ENCODE measurements at regions not wholly inside any gene's neighbourhood (a gene's known extent, or its start where the extent isn't known, plus 50 kb on each side); places are given as distances from the start of the nearest gene placed in this dataset.

DNA sequence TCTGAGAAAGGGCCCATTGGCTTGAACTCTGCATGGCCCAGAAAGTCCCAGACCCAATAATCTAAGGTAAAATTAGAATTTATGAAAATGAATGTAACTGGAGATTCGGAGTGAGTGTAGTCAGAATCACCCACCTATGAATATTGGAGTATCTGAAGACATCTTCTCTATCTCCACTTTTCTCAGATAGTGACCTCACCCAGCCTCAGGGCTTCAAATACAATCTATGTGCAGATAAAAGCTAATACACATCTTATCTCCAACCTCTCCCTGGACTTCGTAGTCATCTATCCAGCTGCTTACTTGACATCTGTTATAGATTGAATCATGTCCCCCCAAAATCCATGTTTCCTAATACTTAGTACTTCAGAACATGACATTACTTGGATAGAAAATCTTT, 263.2 kb downstream of the RAD51AP2 start:
- TF ChIP-seq, protein P1, sequence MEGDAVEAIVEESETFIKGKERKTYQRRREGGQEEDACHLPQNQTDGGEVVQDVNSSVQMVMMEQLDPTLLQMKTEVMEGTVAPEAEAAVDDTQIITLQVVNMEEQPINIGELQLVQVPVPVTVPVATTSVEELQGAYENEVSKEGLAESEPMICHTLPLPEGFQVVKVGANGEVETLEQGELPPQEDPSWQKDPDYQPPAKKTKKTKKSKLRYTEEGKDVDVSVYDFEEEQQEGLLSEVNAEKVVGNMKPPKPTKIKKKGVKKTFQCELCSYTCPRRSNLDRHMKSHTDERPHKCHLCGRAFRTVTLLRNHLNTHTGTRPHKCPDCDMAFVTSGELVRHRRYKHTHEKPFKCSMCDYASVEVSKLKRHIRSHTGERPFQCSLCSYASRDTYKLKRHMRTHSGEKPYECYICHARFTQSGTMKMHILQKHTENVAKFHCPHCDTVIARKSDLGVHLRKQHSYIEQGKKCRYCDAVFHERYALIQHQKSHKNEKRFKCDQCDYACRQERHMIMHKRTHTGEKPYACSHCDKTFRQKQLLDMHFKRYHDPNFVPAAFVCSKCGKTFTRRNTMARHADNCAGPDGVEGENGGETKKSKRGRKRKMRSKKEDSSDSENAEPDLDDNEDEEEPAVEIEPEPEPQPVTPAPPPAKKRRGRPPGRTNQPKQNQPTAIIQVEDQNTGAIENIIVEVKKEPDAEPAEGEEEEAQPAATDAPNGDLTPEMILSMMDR (conservative IDR thresholded peaks at IDR 0.05), result no peak
- no peak for TF ChIP-seq EZH2 (IDR thresholded peaks at IDR 0.05; ENCODE audit: low read depth)

Data from PC-9 (cell line).